Breast epithelium (tissue), 4 donors: ENCODE measurements at regions not wholly inside any gene's neighbourhood (a gene's known extent, or its start where the extent isn't known, plus 50 kb on each side); places are given as distances from the start of the nearest gene placed in this dataset.

Source experiments
- DNase-seq, 2 donors: peaks; one replicate each; pipeline ENCODE4 v3.0.0-alpha.2; 2019; ENCODE audit warnings: low spot score in 2 of 2
- H3K27ac ChIP-seq, 2 donors: fragments of 200-600 bp; sonication (generic) in 1 of 2; one replicate each; pipeline ENCODE4 v1.5.1; 2016 to 2019; ENCODE audit warnings: mild to moderate bottlenecking in 1 of 2
- H3K27me3 ChIP-seq, 2 donors: fragments of 200-600 bp; sonication (generic) in 1 of 2; one replicate each; pipeline versions ENCODE4 v1.5.1 to v1.6.0; 2017 to 2019; ENCODE audit warnings: control low read depth in 1 of 2, mild to moderate bottlenecking in 1 of 2
- H3K36me3 ChIP-seq: fragments of 200-600 bp; one replicate; pipeline ENCODE4 v1.5.1; 2019
- H3K4me1 ChIP-seq, 2 donors: fragments of 200-600 bp; sonication (generic); one replicate each; pipeline ENCODE4 v1.5.1; 2016 to 2019; ENCODE audit warnings: control low read depth in 1 of 2
- H3K4me3 ChIP-seq, 3 donors: fragments of 200-600 bp; sonication (generic); 1 replicate in 2 of 3; 2 replicates in 1 of 3; pipeline ENCODE4 v1.5.1; 2016 to 2019; ENCODE audit warnings: mild to moderate bottlenecking in 3 of 3, moderate library complexity in 2 of 3
- H3K9me3 ChIP-seq, 2 donors: fragments of 200-600 bp; sonication (generic) in 1 of 2; one replicate each; pipeline ENCODE4 v1.5.1; 2016 to 2019; ENCODE audit warnings: control low read depth in 1 of 2
- CTCF ChIP-seq, 3 donors: fragments of 450-650 bp; IDR thresholded peaks; one replicate each; pipeline ENCODE4 v1.5.1; 2016 to 2017; ENCODE audit warnings: antibody characterized with exemption in 3 of 3, mild to moderate bottlenecking in 3 of 3, moderate library complexity in 3 of 3
- POLR2A ChIP-seq: fragments of 450-650 bp; IDR thresholded peaks from one replicate; pipeline ENCODE4 v1.6.1; 2016; ENCODE audit warnings: antibody characterized with exemption, mild to moderate bottlenecking, moderate library complexity
- POLR2AphosphoS5 ChIP-seq, 3 donors: sonication (generic); formaldehyde crosslinking; IDR thresholded peaks; one replicate each; pipeline ENCODE4 v1.6.1; 2017; ENCODE audit warnings: antibody characterized with exemption in 3 of 3
- intact Hi-C: fragments of 100-400 bp; cut with DNase I; formaldehyde crosslinking; loops from one replicate; pipeline ENCODE4 v1.15.1; 2023; ENCODE audit warnings: low total_unique reads

DNA sequence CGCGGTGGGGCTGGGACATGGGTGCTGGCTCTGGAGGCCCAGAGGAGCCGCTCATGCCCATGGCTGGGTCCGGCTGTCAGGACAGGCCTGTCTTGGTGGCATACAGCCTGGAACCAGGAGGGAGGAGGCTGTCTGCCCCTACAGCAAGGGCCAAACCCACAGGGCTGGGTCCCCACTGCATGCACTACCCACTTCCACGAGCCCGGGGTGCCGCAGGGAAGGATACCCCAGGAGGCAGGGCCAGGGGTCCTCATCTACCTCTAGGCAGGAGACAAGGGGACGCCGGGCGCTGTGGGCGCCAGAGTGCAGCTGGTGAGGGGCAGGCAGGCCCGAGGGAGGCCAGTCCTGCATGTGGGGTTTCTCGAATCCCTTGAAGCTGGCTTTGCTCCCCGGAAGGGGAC lies 95.1 kb upstream of the GPC1 start:
- Histone ChIP-seq H3K9me3 (peaks cover 3 to 12% of the 10 kb centered on the region in 2 donors), H3K27ac (no peak overlapping the region), H3K4me3 (no peak overlapping the region), H3K36me3 (no peaks in the 10 kb centered on the region), H3K4me1 (no peaks in the 10 kb centered on the region), H3K27me3 (no peaks in the 10 kb centered on the region)
- TF ChIP-seq CTCF (IDR thresholded peaks at IDR 0.05) (no peak), POLR2A (no peak), POLR2AphosphoS5 (IDR thresholded peaks at IDR 0.05) (no peak)
- peak in 1 of 2 donors; percentile 45 for DNase-seq
- intact Hi-C loops, result no loop called here

- Histone ChIP-seq H3K4me3 (no peak overlapping the region), H3K27ac (no peak overlapping the region), H3K4me1 (no peaks in the 10 kb centered on the region), H3K9me3 (peaks cover 10 to 17% of the 10 kb centered on the region in 2 donors), H3K36me3 (no peaks in the 10 kb centered on the region), H3K27me3 (no peaks in the 10 kb centered on the region)
- intact Hi-C loops, result no loop called here
- TF ChIP-seq POLR2A (no peak), CTCF (IDR thresholded peaks at IDR 0.05) (no peak), POLR2AphosphoS5 (IDR thresholded peaks at IDR 0.05) (no peak)
- DNase-seq, result peak in 1 of 2 donors; percentile 40
These were observed 94.4 kb upstream of the GPC1 start for GRCh38 chr2:240341064-240341463.

DNA sequence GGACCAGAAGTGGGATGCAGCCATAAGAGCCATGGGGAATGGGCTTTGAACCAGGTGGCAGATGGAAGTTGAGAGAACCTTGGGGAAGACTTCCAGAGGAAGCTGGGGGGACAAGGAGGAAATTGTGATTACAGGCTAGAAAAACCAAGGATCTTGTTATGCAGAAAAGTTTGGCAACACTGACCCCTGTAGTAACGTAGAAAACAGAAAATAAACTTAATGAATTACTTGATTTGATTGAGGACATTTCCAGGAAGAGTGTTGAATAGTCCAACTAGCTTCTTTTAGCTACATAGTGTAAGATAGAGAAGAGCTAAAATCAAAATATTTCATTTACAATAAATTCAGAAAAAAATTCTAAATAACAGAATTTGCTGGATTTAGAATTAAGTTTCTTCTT lies 91.9 kb upstream of the GPC1 start:
- Histone ChIP-seq H3K36me3 (no peaks in the 10 kb centered on the region), H3K4me3 (no peak overlapping the region), H3K9me3 (peaks cover 10 to 17% of the 10 kb centered on the region in 2 donors), H3K27ac (no peak overlapping the region), H3K27me3 (peaks cover 0 to 8% of the 10 kb centered on the region in 2 donors), H3K4me1 (no peaks in the 10 kb centered on the region)
- no peak for DNase-seq
- intact Hi-C loops, result no loop called here
- TF ChIP-seq POLR2A, result no peak
- TF ChIP-seq POLR2AphosphoS5 (IDR thresholded peaks at IDR 0.05), result no peak
- TF ChIP-seq CTCF (IDR thresholded peaks at IDR 0.05), result no peak

DNA sequence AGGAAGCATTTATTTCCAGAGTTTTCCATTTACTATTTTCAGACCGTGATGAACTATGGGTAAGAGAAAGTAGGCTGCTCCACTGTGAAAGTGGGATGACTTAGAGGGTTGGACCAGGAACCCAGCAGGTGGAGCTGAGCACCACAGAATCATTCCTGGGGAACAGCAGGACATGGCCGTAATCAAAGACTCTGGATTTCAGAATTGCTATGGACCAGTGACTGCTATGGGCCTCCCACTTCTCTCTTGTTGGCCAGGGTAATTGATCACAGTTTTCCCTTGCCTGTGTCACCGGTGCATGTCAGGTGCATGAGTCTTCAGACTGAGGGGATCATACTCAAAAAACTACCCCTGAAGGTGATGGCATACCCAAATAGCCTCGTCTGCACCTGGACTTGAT lies 90.6 kb upstream of the GPC1 start:
- Histone ChIP-seq H3K27ac (no peak overlapping the region), H3K27me3 (peaks cover 0 to 12% of the 10 kb centered on the region in 2 donors), H3K36me3 (no peaks in the 10 kb centered on the region), H3K4me1 (no peaks in the 10 kb centered on the region), H3K9me3 (peaks cover 10 to 17% of the 10 kb centered on the region in 2 donors), H3K4me3 (no peak overlapping the region)
- DNase-seq, result no peak
- TF ChIP-seq POLR2AphosphoS5 (IDR thresholded peaks at IDR 0.05) (no peak), CTCF (IDR thresholded peaks at IDR 0.05) (no peak), POLR2A (no peak)
- intact Hi-C loops, result no loop called here

DNA sequence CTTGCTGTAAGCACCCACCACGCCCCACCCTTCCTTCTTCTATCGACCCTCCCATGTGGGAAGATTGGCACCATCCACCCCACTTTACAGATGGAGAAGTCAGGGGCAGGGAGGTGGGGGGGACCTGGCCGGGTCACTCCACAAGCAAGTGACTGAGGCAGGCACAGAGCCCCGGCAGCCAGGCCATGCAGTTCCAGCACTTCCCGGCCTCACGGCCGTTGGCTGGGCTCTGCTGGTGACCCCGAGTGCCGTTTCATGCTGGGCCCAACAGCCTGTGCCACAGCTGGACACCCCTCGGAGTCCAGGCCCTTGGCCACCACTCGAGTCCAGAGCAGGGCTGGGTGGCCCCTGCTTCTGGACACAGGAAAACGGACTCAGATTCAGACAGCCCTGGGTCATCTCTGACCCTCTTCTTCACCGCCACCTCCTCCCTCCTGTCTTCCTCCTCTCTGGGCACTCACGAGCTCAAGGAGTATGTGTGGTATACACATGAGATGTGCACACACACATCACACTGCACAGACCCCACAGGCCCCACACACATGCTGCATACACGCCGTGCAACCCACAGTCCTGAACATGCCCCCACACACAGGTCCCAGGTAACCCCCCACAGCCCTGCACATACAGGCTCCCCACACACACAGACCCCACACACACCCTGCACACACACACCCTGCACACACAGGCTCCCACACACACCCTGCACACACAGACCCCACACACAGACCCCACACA lies 89.3 kb upstream of the GPC1 start:
- H3K9me3 ChIP-seq, result peaks cover 10 to 17% of the 10 kb centered on the region in 2 donors
- intact Hi-C loops, result no loop called here
- peaks cover 0 to 21% of the 10 kb centered on the region in 2 donors for H3K27me3 ChIP-seq
- no peaks in the 10 kb centered on the region for H3K36me3 ChIP-seq
- no peak overlapping the region for H3K4me3 ChIP-seq
- no peak overlapping the region for H3K27ac ChIP-seq
- DNase-seq, result no peak
- H3K4me1 ChIP-seq, result no peaks in the 10 kb centered on the region
- TF ChIP-seq POLR2A, result no peak
- TF ChIP-seq POLR2AphosphoS5 (IDR thresholded peaks at IDR 0.05), result no peak
- TF ChIP-seq CTCF (IDR thresholded peaks at IDR 0.05), result no peak
